SK-N-SH (cell line): ENCODE measurements at regions not wholly inside any gene's neighbourhood (a gene's known extent, or its start where the extent isn't known, plus 50 kb on each side); places are given as distances from the start of the nearest gene placed in this dataset.

Experiments used
- CTCF ChIA-PET: fragments of 300-600, 350-600 bp; formaldehyde crosslinking; extraction: SDS; loops from one replicate; lab custom pipeline; 2021; lab: Yijun Ruan, JAX
- POLR2A ChIA-PET: fragments of 350-600 bp; sonication (Branson Sonifier 250); formaldehyde crosslinking; extraction: SDS; loops from one replicate; lab custom pipeline; 2020; ENCODE audit warnings: antibody characterized with exemption, inconsistent platforms; lab: Yijun Ruan, JAX
- DNase-seq: peaks from one replicate; pipeline ENCODE4 v3.0.0; 2012
- H2AFZ ChIP-seq: fragments of 200-600 bp; sonication (generic); 2 replicates; pipeline ENCODE4 v1.8.1; 2016; ENCODE audit warnings: antibody characterized with exemption, mild to moderate bottlenecking, low read depth
- H3F3A ChIP-seq: fragments of 200-600 bp; sonication (generic); replicated peaks from 2 replicates; pipeline ENCODE3; 2016; ENCODE audit warnings: antibody characterized with exemption, mild to moderate bottlenecking; ENCODE audit not compliant: insufficient read depth
- H3K27ac ChIP-seq, 2 experiments: fragments of 200-500 bp in 1 of 2; fragments of 200-600 bp in 1 of 2; sonication (Bioruptor generic) in 1 of 2; sonication (generic), shearing (Covaris generic) in 1 of 2; 2 replicates each; pipeline versions ENCODE4 v1.5.1 to v1.6.1; 2014 to 2016; ENCODE audit warnings: low read depth in 2 of 2, inconsistent platforms in 1 of 2, low read length in 1 of 2, mild to moderate bottlenecking in 1 of 2, mixed read lengths in 1 of 2
- H3K27me3 ChIP-seq: fragments of 200-600 bp; sonication (generic), shearing (Covaris generic); 2 replicates; pipeline ENCODE4 v1.6.1; 2016; ENCODE audit warnings: mixed run types; ENCODE audit not compliant: insufficient read depth
- H3K36me3 ChIP-seq, 2 experiments: fragments of 200-500 bp in 1 of 2; fragments of 200-600 bp in 1 of 2; sonication (Bioruptor generic) in 1 of 2; sonication (generic) in 1 of 2; replicated peaks in 1 of 2; 2 replicates each; pipeline versions ENCODE3 to v1.5.1; 2014 to 2016; ENCODE audit warnings: low read length in 1 of 2, mild to moderate bottlenecking in 1 of 2; ENCODE audit not compliant: insufficient read depth in 2 of 2, control insufficient read depth in 1 of 2
- H3K4me1 ChIP-seq, 2 experiments: fragments of 200-500 bp in 1 of 2; fragments of 200-600 bp in 1 of 2; sonication (Bioruptor generic) in 1 of 2; sonication (generic), shearing (Covaris generic) in 1 of 2; 2 replicates each; pipeline versions ENCODE4 v1.5.1 to v1.6.1; 2014 to 2016; ENCODE audit warnings: low read depth in 1 of 2, low read length in 1 of 2, mixed run types in 1 of 2; ENCODE audit not compliant: insufficient read depth in 2 of 2, control insufficient read depth in 1 of 2
- H3K4me2 ChIP-seq: fragments of 200-600 bp; sonication (generic), shearing (Covaris generic); 2 replicates; pipeline ENCODE4 v1.6.1; 2017; ENCODE audit warnings: mixed run types
- H3K4me3 ChIP-seq, 2 experiments: fragments of 200-500 bp in 1 of 2; fragments of 200-600 bp in 1 of 2; sonication (Bioruptor generic) in 1 of 2; sonication (generic), shearing (Covaris generic) in 1 of 2; 2 replicates each; pipeline versions ENCODE4 v1.5.1 to v1.8.1; 2014 to 2016; ENCODE audit warnings: low read depth in 2 of 2, inconsistent platforms in 1 of 2, low read length in 1 of 2, mild to moderate bottlenecking in 1 of 2, mixed read lengths in 1 of 2, moderate library complexity in 1 of 2
- H3K79me2 ChIP-seq: fragments of 200-600 bp; sonication (generic); 2 replicates; pipeline ENCODE4 v1.8.1; 2017; ENCODE audit warnings: mild to moderate bottlenecking; ENCODE audit not compliant: insufficient read depth
- H3K9ac ChIP-seq: fragments of 200-600 bp; sonication (generic); 2 replicates; pipeline ENCODE4 v1.6.1; 2017; ENCODE audit warnings: mixed run types
- H3K9me2 ChIP-seq: fragments of 200-600 bp; sonication (generic); 2 replicates; pipeline ENCODE4 v1.6.1; 2017; ENCODE audit warnings: mixed run types
- H3K9me3 ChIP-seq: fragments of 200-600 bp; sonication (generic); 2 replicates; pipeline ENCODE4 v1.6.1; 2017; ENCODE audit warnings: mixed run types, mild to moderate bottlenecking, moderate library complexity
- H4K20me1 ChIP-seq: fragments of 200-600 bp; sonication (generic); 2 replicates; pipeline ENCODE4 v1.6.1; 2017; ENCODE audit warnings: mild to moderate bottlenecking, mixed run types; ENCODE audit not compliant: insufficient read depth
- CHD2 ChIP-seq: fragments of 150-350 bp; IDR thresholded peaks from 2 replicates; pipeline ENCODE4 v1.6.1; 2018; ENCODE audit warnings: low read length; ENCODE audit not compliant: partially characterized antibody
- ELF1 ChIP-seq: IDR thresholded peaks from 2 replicates; pipeline ENCODE4 v1.4.0; 2012
- EP300 ChIP-seq, 2 experiments: IDR thresholded peaks; 2 replicates each; pipeline versions ENCODE4 v1.4.0 to v1.6.1; 2012; ENCODE audit warnings: borderline replicate concordance in 1 of 2, low read depth in 1 of 2, low read length in 1 of 2
- FOSL2 ChIP-seq: IDR thresholded peaks from 2 replicates; pipeline ENCODE4 v1.4.0; 2012; ENCODE audit warnings: low read depth, mild to moderate bottlenecking, moderate library complexity, borderline replicate concordance
- FOXM1 ChIP-seq: IDR thresholded peaks from 2 replicates; pipeline ENCODE4 v1.4.0; 2012; ENCODE audit warnings: low read depth, mild to moderate bottlenecking
- GABPA ChIP-seq: IDR thresholded peaks from 2 replicates; pipeline ENCODE4 v1.4.0; 2012; ENCODE audit warnings: low read depth, mild to moderate bottlenecking
- GATA2 ChIP-seq: sonication (generic); formaldehyde crosslinking; IDR thresholded peaks from 2 replicates; pipeline ENCODE4 v1.5.0; 2020; ENCODE audit warnings: mild to moderate bottlenecking, missing genetic modification reagents
- MEF2A ChIP-seq: IDR thresholded peaks from 2 replicates; pipeline ENCODE4 v1.4.0; 2012; ENCODE audit warnings: low read depth, borderline replicate concordance
- NFIC ChIP-seq: IDR thresholded peaks from 2 replicates; pipeline ENCODE4 v1.4.0; 2012; ENCODE audit warnings: borderline replicate concordance
- NRF1 ChIP-seq: IDR thresholded peaks from 2 replicates; pipeline ENCODE4 v1.6.1; 2012; ENCODE audit warnings: low read depth, mild to moderate bottlenecking, low read length
- PBX3 ChIP-seq: IDR thresholded peaks from 2 replicates; pipeline ENCODE4; 2012
- POLR2AphosphoS5 ChIP-seq: IDR thresholded peaks from 2 replicates; pipeline ENCODE4 v1.6.1; 2012; ENCODE audit warnings: low read depth, low read length
- RCOR1 ChIP-seq: fragments of 150-350 bp; IDR thresholded peaks from 2 replicates; pipeline ENCODE4 v1.6.1; 2017; ENCODE audit warnings: antibody characterized with exemption, low read length
- RFX5 ChIP-seq: IDR thresholded peaks from 2 replicates; pipeline ENCODE4 v1.6.1; 2012; ENCODE audit warnings: mild to moderate bottlenecking, improper control_type of control experiment, low read length
- RXRA ChIP-seq: IDR thresholded peaks from 2 replicates; pipeline ENCODE4 v1.4.0; 2012; ENCODE audit warnings: low read depth, mild to moderate bottlenecking, borderline replicate concordance
- TCF12 ChIP-seq: IDR thresholded peaks from 2 replicates; pipeline ENCODE4 v1.4.0; 2012
- USF2 ChIP-seq: fragments of 150-350 bp; IDR thresholded peaks from 2 replicates; pipeline ENCODE4 v1.6.1; 2017; ENCODE audit warnings: antibody characterized with exemption, low read length, low read depth, borderline replicate concordance
- YY1 ChIP-seq: IDR thresholded peaks from 2 replicates; pipeline ENCODE4 v1.4.0; 2012; ENCODE audit warnings: low read depth, mild to moderate bottlenecking
- WGBS: methylation state at CpG from one replicate; pipeline ENCODE4 v1.1.6; 2017; ENCODE audit warnings: low lambda C conversion rate; 5-methylcytosine and 5-hydroxymethylcytosine counted together
- TF ChIP-seq, protein P1 (sequence below): IDR thresholded peaks from 2 replicates; pipeline ENCODE4 v1.4.0; 2012; ENCODE audit warnings: low read depth, borderline replicate concordance
- TF ChIP-seq, protein P2 (sequence below): IDR thresholded peaks from 2 replicates; pipeline ENCODE4 v1.6.1; 2012; ENCODE audit warnings: mild to moderate bottlenecking, low read depth, low read length, moderate library complexity
- TF ChIP-seq, protein P3 (sequence below): IDR thresholded peaks from 2 replicates; pipeline ENCODE4 v1.4.0; 2012; ENCODE audit warnings: low read depth, borderline replicate concordance

DNA sequence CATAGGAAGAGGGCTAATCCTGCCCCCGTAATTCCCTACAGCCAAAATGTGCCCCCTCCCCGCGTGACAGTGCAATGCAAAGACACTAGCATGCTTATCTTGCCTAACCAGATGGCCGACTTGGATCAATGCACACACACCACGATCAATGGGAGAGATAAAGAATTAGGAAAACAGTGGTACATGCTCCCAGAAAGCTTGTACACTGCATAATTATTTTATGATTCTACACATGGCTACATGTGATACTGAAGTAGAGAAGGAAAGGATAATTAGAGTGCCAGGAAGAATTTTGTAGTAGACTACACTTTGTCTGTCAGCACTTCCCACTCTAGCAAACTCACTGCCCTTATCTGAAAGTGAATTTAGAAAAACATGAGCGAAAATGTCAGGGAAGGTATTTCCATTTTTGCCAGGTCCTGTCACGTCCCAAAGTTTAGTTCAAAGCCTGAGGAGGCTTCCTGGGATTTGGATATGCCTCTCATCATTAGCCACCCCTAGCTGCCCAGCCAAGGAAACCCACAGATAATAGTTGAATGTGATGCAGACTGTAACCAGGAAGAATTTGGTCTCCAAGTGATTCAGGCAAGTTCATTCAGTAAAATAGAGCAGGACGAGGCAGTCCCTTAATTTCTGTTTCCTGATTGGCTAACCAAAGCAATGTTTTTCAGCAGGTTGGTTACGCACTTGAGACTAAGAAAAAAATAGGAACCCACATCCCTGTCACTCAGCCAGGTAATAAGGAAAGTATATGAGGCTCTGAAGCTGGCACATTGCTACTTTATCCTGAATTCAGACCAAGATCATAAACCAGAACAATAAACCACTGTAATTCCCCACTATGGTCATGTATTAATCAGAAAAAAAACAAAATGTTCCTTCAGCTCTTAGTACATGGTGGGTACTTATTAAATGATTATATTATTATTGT lies 199.6 kb upstream of the OTX2 start (continued):
- TF ChIP-seq PBX3 (no peak), FOXM1 (no peak), CHD2 (peak; percentile 55), MEF2A (no peak), GATA2 (CRISPR knock-in tag) (peak; percentile 94), RFX5 (no peak; the same call in 1 of the 2 replicates), YY1 (no peak), GABPA (no peak), RXRA (no peak), USF2 (no peak)
- TF ChIP-seq, protein P1, sequence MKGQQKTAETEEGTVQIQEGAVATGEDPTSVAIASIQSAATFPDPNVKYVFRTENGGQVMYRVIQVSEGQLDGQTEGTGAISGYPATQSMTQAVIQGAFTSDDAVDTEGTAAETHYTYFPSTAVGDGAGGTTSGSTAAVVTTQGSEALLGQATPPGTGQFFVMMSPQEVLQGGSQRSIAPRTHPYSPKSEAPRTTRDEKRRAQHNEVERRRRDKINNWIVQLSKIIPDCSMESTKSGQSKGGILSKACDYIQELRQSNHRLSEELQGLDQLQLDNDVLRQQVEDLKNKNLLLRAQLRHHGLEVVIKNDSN, result no peak

DNA sequence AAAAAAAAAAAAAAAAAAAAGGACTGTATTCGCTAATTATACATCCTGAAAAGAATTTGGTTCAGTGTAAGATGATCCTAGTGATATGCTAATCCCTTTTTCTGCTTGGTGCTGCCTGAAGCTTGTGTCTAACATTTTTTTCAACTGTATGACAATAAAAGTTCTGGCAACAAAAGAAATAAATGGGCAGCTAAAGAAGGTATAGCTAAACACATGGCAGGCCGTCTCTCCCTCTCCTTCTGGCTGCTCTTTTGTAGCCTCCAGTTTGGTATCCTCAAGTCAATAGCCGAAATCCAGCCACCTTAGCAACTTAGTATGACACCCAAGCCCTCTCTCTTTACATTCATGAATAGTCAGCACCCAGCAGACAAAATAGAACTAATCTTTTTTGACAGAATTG lies 198.3 kb upstream of the OTX2 start:
- Histone ChIP-seq H3K9ac (no peak overlapping the region), H3K4me2 (no peak overlapping the region), H3K27ac (no peak overlapping the region), H3K27me3 (no peaks in the 10 kb centered on the region; the same call in 1 of the 2 replicates), H2AFZ (no peak overlapping the region), H3K4me1 (peaks cover 3 to 5% of the 10 kb centered on the region in 2 experiments; a peak in 2 of 4 replicates), H3K9me2 (no peaks in the 10 kb centered on the region), H3K4me3 (no peak overlapping the region), H3K79me2 (no peaks in the 10 kb centered on the region), H3K9me3 (no peaks in the 10 kb centered on the region), H4K20me1 (no peaks in the 10 kb centered on the region), H3K36me3 (no peaks in the 10 kb centered on the region), H3F3A (no peaks in the 10 kb centered on the region)
- CTCF ChIA-PET, result interaction anchor here (1.0 kb wide), 1 partner anchor 308 kb away, joined by 3 read pairs; no protein-coding TSS in a partner anchor
- WGBS, result 26% methylated on average over 3 of the region's 3 CpGs
- POLR2A ChIA-PET, result no interaction called here
- DNase-seq, result no peak
- TF ChIP-seq, protein P1, result no peak
- TF ChIP-seq, protein P2, sequence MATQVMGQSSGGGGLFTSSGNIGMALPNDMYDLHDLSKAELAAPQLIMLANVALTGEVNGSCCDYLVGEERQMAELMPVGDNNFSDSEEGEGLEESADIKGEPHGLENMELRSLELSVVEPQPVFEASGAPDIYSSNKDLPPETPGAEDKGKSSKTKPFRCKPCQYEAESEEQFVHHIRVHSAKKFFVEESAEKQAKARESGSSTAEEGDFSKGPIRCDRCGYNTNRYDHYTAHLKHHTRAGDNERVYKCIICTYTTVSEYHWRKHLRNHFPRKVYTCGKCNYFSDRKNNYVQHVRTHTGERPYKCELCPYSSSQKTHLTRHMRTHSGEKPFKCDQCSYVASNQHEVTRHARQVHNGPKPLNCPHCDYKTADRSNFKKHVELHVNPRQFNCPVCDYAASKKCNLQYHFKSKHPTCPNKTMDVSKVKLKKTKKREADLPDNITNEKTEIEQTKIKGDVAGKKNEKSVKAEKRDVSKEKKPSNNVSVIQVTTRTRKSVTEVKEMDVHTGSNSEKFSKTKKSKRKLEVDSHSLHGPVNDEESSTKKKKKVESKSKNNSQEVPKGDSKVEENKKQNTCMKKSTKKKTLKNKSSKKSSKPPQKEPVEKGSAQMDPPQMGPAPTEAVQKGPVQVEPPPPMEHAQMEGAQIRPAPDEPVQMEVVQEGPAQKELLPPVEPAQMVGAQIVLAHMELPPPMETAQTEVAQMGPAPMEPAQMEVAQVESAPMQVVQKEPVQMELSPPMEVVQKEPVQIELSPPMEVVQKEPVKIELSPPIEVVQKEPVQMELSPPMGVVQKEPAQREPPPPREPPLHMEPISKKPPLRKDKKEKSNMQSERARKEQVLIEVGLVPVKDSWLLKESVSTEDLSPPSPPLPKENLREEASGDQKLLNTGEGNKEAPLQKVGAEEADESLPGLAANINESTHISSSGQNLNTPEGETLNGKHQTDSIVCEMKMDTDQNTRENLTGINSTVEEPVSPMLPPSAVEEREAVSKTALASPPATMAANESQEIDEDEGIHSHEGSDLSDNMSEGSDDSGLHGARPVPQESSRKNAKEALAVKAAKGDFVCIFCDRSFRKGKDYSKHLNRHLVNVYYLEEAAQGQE, result no peak
- TF ChIP-seq RCOR1, result no peak
- TF ChIP-seq NRF1, result no peak
- TF ChIP-seq FOSL2, result no peak
- no peak for TF ChIP-seq POLR2AphosphoS5
- TF ChIP-seq CHD2, result no peak
- TF ChIP-seq NFIC, result no peak
- TF ChIP-seq FOXM1, result no peak
- TF ChIP-seq RXRA, result no peak
- no peak for TF ChIP-seq ELF1
- no peak for TF ChIP-seq GATA2 (CRISPR knock-in tag)
- no peak for TF ChIP-seq TCF12
- TF ChIP-seq EP300 (IDR thresholded peaks at IDR 0.05; ENCODE audit: borderline replicate concordance in 1 of 2, low read depth in 1 of 2, low read length in 1 of 2), result no peak
- TF ChIP-seq, protein P3, sequence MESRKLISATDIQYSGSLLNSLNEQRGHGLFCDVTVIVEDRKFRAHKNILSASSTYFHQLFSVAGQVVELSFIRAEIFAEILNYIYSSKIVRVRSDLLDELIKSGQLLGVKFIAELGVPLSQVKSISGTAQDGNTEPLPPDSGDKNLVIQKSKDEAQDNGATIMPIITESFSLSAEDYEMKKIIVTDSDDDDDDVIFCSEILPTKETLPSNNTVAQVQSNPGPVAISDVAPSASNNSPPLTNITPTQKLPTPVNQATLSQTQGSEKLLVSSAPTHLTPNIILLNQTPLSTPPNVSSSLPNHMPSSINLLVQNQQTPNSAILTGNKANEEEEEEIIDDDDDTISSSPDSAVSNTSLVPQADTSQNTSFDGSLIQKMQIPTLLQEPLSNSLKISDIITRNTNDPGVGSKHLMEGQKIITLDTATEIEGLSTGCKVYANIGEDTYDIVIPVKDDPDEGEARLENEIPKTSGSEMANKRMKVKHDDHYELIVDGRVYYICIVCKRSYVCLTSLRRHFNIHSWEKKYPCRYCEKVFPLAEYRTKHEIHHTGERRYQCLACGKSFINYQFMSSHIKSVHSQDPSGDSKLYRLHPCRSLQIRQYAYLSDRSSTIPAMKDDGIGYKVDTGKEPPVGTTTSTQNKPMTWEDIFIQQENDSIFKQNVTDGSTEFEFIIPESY, result no peak
